ENCODE measurements at regions not wholly inside any gene's neighbourhood (a gene's known extent, or its start where the extent isn't known, plus 50 kb on each side); places are given as distances from the start of the nearest gene placed in this dataset.

GRCh38 chr4:84362896-84363655 lies 136.0 kb downstream of the NKX6-1 start:
- peak in 3 of 5 donors; percentile 28 to 42 (median 31) for DNase-seq
- Histone ChIP-seq H3K9ac (ENCODE audit: low read length in 3 of 3) (no peak overlapping the region), H3K27ac (ENCODE audit: low read depth in 2 of 2, low read length in 2 of 2) (no peak overlapping the region), H3K4me3 (ENCODE audit: low read length in 3 of 3) (no peak overlapping the region), H3K9me3 (ENCODE audit: control insufficient read depth in 2 of 3, insufficient read depth in 1 of 3, low read length in 3 of 3) (peaks cover 0 to 3% (median 0%) of the 10 kb centered on the region in 3 donors), H3K27me3 (ENCODE audit: control insufficient read depth, insufficient read depth, low read length) (no peaks in the 10 kb centered on the region), H3K36me3 (ENCODE audit: control insufficient read depth in 2 of 3, insufficient read depth in 3 of 3, low read length in 3 of 3) (no peaks in the 10 kb centered on the region), H3K4me1 (ENCODE audit: control insufficient read depth in 2 of 3, insufficient read depth in 2 of 3, low read depth in 1 of 3, low read length in 3 of 3) (no peaks in the 10 kb centered on the region)
- no peak for TF ChIP-seq CTCF (IDR thresholded peaks at IDR 0.05; ENCODE audit: borderline replicate concordance, extremely low read depth, insufficient read depth)
- FAIRE-seq: no peak
- intact Hi-C loops (cut with DNase I): no loop called here

- no peak overlapping the region for H3K4me3 ChIP-seq (ENCODE audit: low read length in 3 of 3)
- no peaks in the 10 kb centered on the region for H3K27me3 ChIP-seq (ENCODE audit: control insufficient read depth, insufficient read depth, low read length)
- peaks cover 0 to 9% (median 0%) of the 10 kb centered on the region in 3 donors for H3K9me3 ChIP-seq (ENCODE audit: control insufficient read depth in 2 of 3, insufficient read depth in 1 of 3, low read length in 3 of 3)
- no peaks in the 10 kb centered on the region for H3K36me3 ChIP-seq (ENCODE audit: control insufficient read depth in 2 of 3, insufficient read depth in 3 of 3, low read length in 3 of 3)
- H3K4me1 ChIP-seq (ENCODE audit: control insufficient read depth in 2 of 3, insufficient read depth in 2 of 3, low read depth in 1 of 3, low read length in 3 of 3): no peaks in the 10 kb centered on the region
- no peak overlapping the region for H3K27ac ChIP-seq (ENCODE audit: low read depth in 2 of 2, low read length in 2 of 2)
- intact Hi-C loops (cut with DNase I): no loop called here
- no peak overlapping the region for H3K9ac ChIP-seq (ENCODE audit: low read length in 3 of 3)
- FAIRE-seq (no peak), DNase-seq (no peak)
- no peak for TF ChIP-seq CTCF (IDR thresholded peaks at IDR 0.05; ENCODE audit: borderline replicate concordance, extremely low read depth, insufficient read depth)
Observed at GRCh38 chr4:84342161-84342560, 156.9 kb downstream of the NKX6-1 start.

GRCh38 chr4:84341559-84341958 lies 157.5 kb downstream of the NKX6-1 start:
- H3K4me3 ChIP-seq (ENCODE audit: low read length in 3 of 3): no peak overlapping the region
- H3K4me1 ChIP-seq (ENCODE audit: control insufficient read depth in 2 of 3, insufficient read depth in 2 of 3, low read depth in 1 of 3, low read length in 3 of 3): no peaks in the 10 kb centered on the region
- no peak overlapping the region for H3K9ac ChIP-seq (ENCODE audit: low read length in 3 of 3)
- H3K9me3 ChIP-seq (ENCODE audit: control insufficient read depth in 2 of 3, insufficient read depth in 1 of 3, low read length in 3 of 3): peaks cover 0 to 9% (median 0%) of the 10 kb centered on the region in 3 donors
- intact Hi-C loops (cut with DNase I): no loop called here
- H3K36me3 ChIP-seq (ENCODE audit: control insufficient read depth in 2 of 3, insufficient read depth in 3 of 3, low read length in 3 of 3): no peaks in the 10 kb centered on the region
- FAIRE-seq (no peak), DNase-seq (no peak)
- no peak overlapping the region for H3K27ac ChIP-seq (ENCODE audit: low read depth in 2 of 2, low read length in 2 of 2)
- no peaks in the 10 kb centered on the region for H3K27me3 ChIP-seq (ENCODE audit: control insufficient read depth, insufficient read depth, low read length)
- TF ChIP-seq CTCF (IDR thresholded peaks at IDR 0.05; ENCODE audit: borderline replicate concordance, extremely low read depth, insufficient read depth): no peak
